Lower leg skin (tissue), 3 donors: ENCODE measurements at regions not wholly inside any gene's neighbourhood (a gene's known extent, or its start where the extent isn't known, plus 50 kb on each side); places are given as distances from the start of the nearest gene placed in this dataset.
"Not testable (repeated sequence)": the region's sequence is repeated elsewhere in the genome, so short reads cannot be mapped to it uniquely, and the experiment has no call there.

Source experiments
- POLR2A ChIP-seq, 2 donors: fragments of 450-650 bp; IDR thresholded peaks; one replicate each; pipeline ENCODE4 v1.6.1; 2016 to 2017; ENCODE audit warnings: antibody characterized with exemption in 2 of 2, mild to moderate bottlenecking in 1 of 2, moderate library complexity in 1 of 2
- TF ChIP-seq, protein P1 (sequence below), 3 donors: fragments of 450-650 bp; IDR thresholded peaks; one replicate each; pipeline ENCODE4 v1.5.1; 2016; ENCODE audit warnings: antibody characterized with exemption in 3 of 3, mild to moderate bottlenecking in 3 of 3, moderate library complexity in 2 of 3

DNA sequence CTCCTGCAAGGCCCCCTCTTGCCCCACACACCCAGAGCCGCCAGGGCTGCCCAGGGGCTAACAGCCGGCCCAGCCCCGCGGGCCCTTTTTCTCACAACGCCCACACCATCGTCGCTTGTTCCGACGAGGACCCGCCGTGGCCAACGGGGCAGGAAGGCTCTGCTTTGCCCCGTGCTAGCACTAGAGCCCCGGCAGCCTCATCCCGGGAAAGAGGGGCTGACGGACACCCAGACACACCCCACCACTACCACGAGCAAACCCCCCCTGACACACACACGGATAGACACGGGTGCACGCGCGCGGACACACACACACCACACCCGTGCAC is 443.2 kb upstream of the DEFB115 start:
- TF ChIP-seq, protein P1, sequence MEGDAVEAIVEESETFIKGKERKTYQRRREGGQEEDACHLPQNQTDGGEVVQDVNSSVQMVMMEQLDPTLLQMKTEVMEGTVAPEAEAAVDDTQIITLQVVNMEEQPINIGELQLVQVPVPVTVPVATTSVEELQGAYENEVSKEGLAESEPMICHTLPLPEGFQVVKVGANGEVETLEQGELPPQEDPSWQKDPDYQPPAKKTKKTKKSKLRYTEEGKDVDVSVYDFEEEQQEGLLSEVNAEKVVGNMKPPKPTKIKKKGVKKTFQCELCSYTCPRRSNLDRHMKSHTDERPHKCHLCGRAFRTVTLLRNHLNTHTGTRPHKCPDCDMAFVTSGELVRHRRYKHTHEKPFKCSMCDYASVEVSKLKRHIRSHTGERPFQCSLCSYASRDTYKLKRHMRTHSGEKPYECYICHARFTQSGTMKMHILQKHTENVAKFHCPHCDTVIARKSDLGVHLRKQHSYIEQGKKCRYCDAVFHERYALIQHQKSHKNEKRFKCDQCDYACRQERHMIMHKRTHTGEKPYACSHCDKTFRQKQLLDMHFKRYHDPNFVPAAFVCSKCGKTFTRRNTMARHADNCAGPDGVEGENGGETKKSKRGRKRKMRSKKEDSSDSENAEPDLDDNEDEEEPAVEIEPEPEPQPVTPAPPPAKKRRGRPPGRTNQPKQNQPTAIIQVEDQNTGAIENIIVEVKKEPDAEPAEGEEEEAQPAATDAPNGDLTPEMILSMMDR (IDR thresholded peaks at IDR 0.05), result not testable (repeated sequence)
- TF ChIP-seq POLR2A (IDR thresholded peaks at IDR 0.05), result not testable (repeated sequence)
